Suprapubic skin (tissue), 4 donors: ENCODE measurements at regions not wholly inside any gene's neighbourhood (a gene's known extent, or its start where the extent isn't known, plus 50 kb on each side); places are given as distances from the start of the nearest gene placed in this dataset.

Experiments
- DNase-seq, 2 donors: peaks; one replicate each; pipeline ENCODE4 v3.0.0-alpha.2; 2019; ENCODE audit warnings: low spot score in 2 of 2
- H3K27ac ChIP-seq: fragments of 200-600 bp; sonication (generic); one replicate; pipeline ENCODE4 v1.5.1; 2019
- H3K27me3 ChIP-seq: fragments of 200-600 bp; sonication (generic); one replicate; pipeline ENCODE4 v1.5.1; 2019
- H3K36me3 ChIP-seq: fragments of 200-600 bp; sonication (generic); one replicate; pipeline ENCODE4 v1.5.1; 2019
- H3K4me1 ChIP-seq: fragments of 200-600 bp; sonication (generic); one replicate; pipeline ENCODE4 v1.5.1; 2019
- H3K4me3 ChIP-seq: fragments of 200-600 bp; sonication (generic); one replicate; pipeline ENCODE4 v1.5.1; 2019; ENCODE audit warnings: mild to moderate bottlenecking
- H3K9me3 ChIP-seq: fragments of 200-600 bp; sonication (generic); one replicate; pipeline ENCODE4 v1.5.1; 2019
- CTCF ChIP-seq, 2 donors: fragments of 200-600 bp in 1 of 2; fragments of 450-650 bp in 1 of 2; sonication (generic) in 1 of 2; IDR thresholded peaks; one replicate each; pipeline ENCODE4 v1.5.1; 2016 to 2019; ENCODE audit warnings: antibody characterized with exemption in 2 of 2, mild to moderate bottlenecking in 1 of 2, moderate library complexity in 1 of 2
- EP300 ChIP-seq: sonication (generic); formaldehyde crosslinking; IDR thresholded peaks from one replicate; pipeline ENCODE4 v1.6.1; 2017; ENCODE audit warnings: antibody characterized with exemption
- POLR2A ChIP-seq, 2 donors: fragments of 450-650 bp; IDR thresholded peaks; one replicate each; pipeline ENCODE4 v1.6.1; 2017; ENCODE audit warnings: antibody characterized with exemption in 2 of 2, mild to moderate bottlenecking in 2 of 2, moderate library complexity in 2 of 2
- POLR2AphosphoS5 ChIP-seq, 3 donors: sonication (generic); formaldehyde crosslinking; IDR thresholded peaks; one replicate each; pipeline ENCODE4 v1.6.1; 2017; ENCODE audit warnings: antibody characterized with exemption in 3 of 3
- WGBS: methylation state at CpG from one replicate; pipeline ENCODE4 v1.1.5; 2018; 5-methylcytosine and 5-hydroxymethylcytosine counted together

- Histone ChIP-seq H3K4me1 (peaks cover 8% of the 10 kb centered on the region), H3K27me3 (no peaks in the 10 kb centered on the region), H3K36me3 (no peaks in the 10 kb centered on the region), H3K9me3 (no peaks in the 10 kb centered on the region), H3K27ac (no peak overlapping the region), H3K4me3 (no peak overlapping the region)
- WGBS: 80% methylated on average over 4 of the region's 4 CpGs
- no peak for DNase-seq
- TF ChIP-seq POLR2A (IDR thresholded peaks at IDR 0.05) (no peak), CTCF (IDR thresholded peaks at IDR 0.05) (no peak), POLR2AphosphoS5 (IDR thresholded peaks at IDR 0.05) (no peak), EP300 (no peak)
These were observed 124.5 kb upstream of the MAF start for GRCh38 chr16:79725051-79725450.

- 94% methylated on average over 8 of the region's 8 CpGs for WGBS
- no peak overlapping the region for H3K27ac ChIP-seq
- H3K27me3 ChIP-seq: no peaks in the 10 kb centered on the region
- no peaks in the 10 kb centered on the region for H3K36me3 ChIP-seq
- TF ChIP-seq POLR2AphosphoS5 (IDR thresholded peaks at IDR 0.05) (no peak), POLR2A (IDR thresholded peaks at IDR 0.05) (no peak), CTCF (IDR thresholded peaks at IDR 0.05) (no peak), EP300 (no peak)
- peaks cover 8% of the 10 kb centered on the region for H3K4me1 ChIP-seq
- no peak for DNase-seq
- no peak overlapping the region for H3K4me3 ChIP-seq
- H3K9me3 ChIP-seq: no peaks in the 10 kb centered on the region
These were observed 123.1 kb upstream of the MAF start for GRCh38 chr16:79723583-79724168.

GRCh38 chr16:79721270-79721669, 120.7 kb upstream of the MAF start:
- WGBS: 45% methylated on average over 6 of the region's 6 CpGs
- no peak for DNase-seq
- TF ChIP-seq EP300: no peak
- TF ChIP-seq POLR2AphosphoS5 (IDR thresholded peaks at IDR 0.05): no peak
- no peak for TF ChIP-seq CTCF (IDR thresholded peaks at IDR 0.05)
- TF ChIP-seq POLR2A (IDR thresholded peaks at IDR 0.05): no peak
- Histone ChIP-seq H3K9me3 (no peaks in the 10 kb centered on the region), H3K4me3 (no peak overlapping the region), H3K36me3 (no peaks in the 10 kb centered on the region), H3K27me3 (no peaks in the 10 kb centered on the region), H3K4me1 (peaks cover 8% of the 10 kb centered on the region), H3K27ac (no peak overlapping the region)

GRCh38 chr16:79717333-79718137, 117.0 kb upstream of the MAF start:
- no peaks in the 10 kb centered on the region for H3K27me3 ChIP-seq
- H3K36me3 ChIP-seq: no peaks in the 10 kb centered on the region
- no peak for TF ChIP-seq EP300
- TF ChIP-seq POLR2AphosphoS5 (IDR thresholded peaks at IDR 0.05): no peak
- WGBS: 81% methylated on average over 8 of the region's 8 CpGs
- peaks cover 8% of the 10 kb centered on the region for H3K4me1 ChIP-seq
- no peak for DNase-seq
- H3K9me3 ChIP-seq: no peaks in the 10 kb centered on the region
- no peak overlapping the region for H3K27ac ChIP-seq
- no peak overlapping the region for H3K4me3 ChIP-seq

- Histone ChIP-seq H3K27ac (no peak overlapping the region), H3K36me3 (no peaks in the 10 kb centered on the region), H3K9me3 (no peaks in the 10 kb centered on the region), H3K4me3 (no peak overlapping the region), H3K27me3 (no peaks in the 10 kb centered on the region), H3K4me1 (peaks cover 8% of the 10 kb centered on the region)
- 49% methylated on average over 7 of the region's 7 CpGs for WGBS
- DNase-seq: no peak
- TF ChIP-seq POLR2AphosphoS5 (IDR thresholded peaks at IDR 0.05): no peak
- no peak for TF ChIP-seq EP300
- no peak for TF ChIP-seq POLR2A (IDR thresholded peaks at IDR 0.05)
- TF ChIP-seq CTCF (IDR thresholded peaks at IDR 0.05): no peak
These were observed 116.3 kb upstream of the MAF start for GRCh38 chr16:79716645-79717332.
